ENCODE measurements at regions not wholly inside any gene's neighbourhood (a gene's known extent, or its start where the extent isn't known, plus 50 kb on each side); places are given as distances from the start of the nearest gene placed in this dataset.
A peak's percentile ranks its signal among the peaks of the same experiment; 100 is the strongest.
"Not testable (repeated sequence)": the region's sequence is repeated elsewhere in the genome, so short reads cannot be mapped to it uniquely, and the experiment has no call there.

- Histone ChIP-seq H3K9me3 (no peaks in the 10 kb centered on the region), H3K4me3 (no peak overlapping the region), H3K36me3 (no peaks in the 10 kb centered on the region), H3K27me3 (no peaks in the 10 kb centered on the region)
- no peak for DNase-seq
Measured at GRCh38 chr4:138595171-138595570, 353.0 kb upstream of the SLC7A11 start.

GRCh38 chr4:138592796-138593195 is 350.6 kb upstream of the SLC7A11 start:
- H3K4me3 ChIP-seq: no peak overlapping the region
- no peaks in the 10 kb centered on the region for H3K27me3 ChIP-seq
- no peaks in the 10 kb centered on the region for H3K9me3 ChIP-seq
- H3K36me3 ChIP-seq: no peaks in the 10 kb centered on the region
- DNase-seq: no peak

GRCh38 chr4:138591808-138592207 is 349.7 kb upstream of the SLC7A11 start:
- H3K27me3 ChIP-seq: no peaks in the 10 kb centered on the region
- H3K9me3 ChIP-seq: no peaks in the 10 kb centered on the region
- H3K36me3 ChIP-seq: no peaks in the 10 kb centered on the region
- DNase-seq: no peak
- no peak overlapping the region for H3K4me3 ChIP-seq

- Histone ChIP-seq H3K9me3 (no peaks in the 10 kb centered on the region), H3K27me3 (no peaks in the 10 kb centered on the region), H3K36me3 (no peaks in the 10 kb centered on the region), H3K4me3 (no peak overlapping the region)
- no peak for DNase-seq
Measured at GRCh38 chr4:138588501-138588900, 346.4 kb upstream of the SLC7A11 start.

DNA sequence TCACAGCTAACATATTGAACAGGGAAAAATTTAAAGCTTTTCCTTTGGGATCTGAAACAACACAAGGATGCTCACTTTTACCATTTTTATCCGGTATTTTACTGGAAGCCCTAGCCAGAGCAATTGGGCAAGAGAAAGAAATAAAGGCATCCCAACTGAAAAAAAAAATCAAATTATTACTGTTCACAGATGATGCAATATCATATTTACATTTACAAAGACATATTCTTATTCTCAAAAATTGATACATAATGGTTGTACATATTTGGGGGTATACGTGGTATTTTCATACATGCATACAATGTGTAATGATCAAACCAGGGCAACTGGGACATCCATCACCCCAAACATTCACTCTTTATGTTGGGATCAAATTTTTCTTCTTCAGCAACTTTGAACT is 337.0 kb upstream of the SLC7A11 start:
- Histone ChIP-seq H3K4me3 (no peak overlapping the region), H3K36me3 (no peaks in the 10 kb centered on the region)
- no peak for DNase-seq

DNA sequence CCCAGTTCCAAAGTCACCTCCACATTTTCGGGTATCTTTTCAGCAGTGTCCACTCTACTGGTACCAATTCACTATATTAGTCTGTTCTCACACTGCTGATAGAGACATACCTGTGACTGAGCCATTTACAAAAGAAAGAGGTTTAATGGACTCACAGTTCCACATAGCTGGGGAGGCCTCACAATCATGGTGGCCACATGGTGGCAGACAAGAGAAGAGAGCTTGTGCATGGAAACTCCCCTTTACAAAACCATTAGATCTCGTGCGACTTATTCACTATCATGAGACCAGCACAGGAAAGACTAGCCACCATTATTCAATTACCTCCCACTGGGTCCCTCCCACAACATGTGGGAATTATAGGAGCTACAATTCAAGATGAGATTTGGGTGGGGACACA is 335.7 kb upstream of the SLC7A11 start:
- H3K27me3 ChIP-seq, H3K4me3 ChIP-seq, H3K9me3 ChIP-seq, H3K36me3 ChIP-seq, DNase-seq: not testable (repeated sequence)

More for the DNA sequence above, 337.0 kb upstream of the SLC7A11 start:
- Histone ChIP-seq H3K27me3 (no peaks in the 10 kb centered on the region), H3K9me3 (no peaks in the 10 kb centered on the region)

DNA sequence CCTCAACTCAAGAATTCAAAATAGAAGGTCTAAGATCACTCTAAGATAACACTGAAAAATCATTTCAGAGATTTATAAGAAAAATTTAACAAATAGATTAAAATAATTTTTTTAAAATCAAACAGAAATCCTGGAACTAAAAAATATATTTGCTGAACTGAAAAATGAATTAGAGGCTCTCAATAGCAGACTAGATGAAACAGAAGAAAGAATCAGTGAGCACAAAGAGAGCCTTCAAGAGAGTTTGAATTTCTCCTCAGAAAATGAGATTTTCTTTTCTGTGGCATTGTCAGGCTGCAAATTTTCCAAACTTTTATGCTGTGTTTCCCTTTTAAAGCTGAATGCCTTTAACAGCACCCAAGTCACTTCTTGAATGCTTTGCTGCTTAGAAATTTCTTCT is 335.0 kb upstream of the SLC7A11 start:
- Histone ChIP-seq H3K9me3 (no peaks in the 10 kb centered on the region), H3K36me3 (no peaks in the 10 kb centered on the region), H3K4me3 (no peak overlapping the region), H3K27me3 (no peaks in the 10 kb centered on the region)
- no peak for DNase-seq

- Histone ChIP-seq H3K9me3 (no peaks in the 10 kb centered on the region), H3K27me3 (no peaks in the 10 kb centered on the region), H3K36me3 (no peaks in the 10 kb centered on the region), H3K4me3 (no peak overlapping the region)
- DNase-seq: no peak
Measured at GRCh38 chr4:138576684-138577083, 334.5 kb upstream of the SLC7A11 start.

DNA sequence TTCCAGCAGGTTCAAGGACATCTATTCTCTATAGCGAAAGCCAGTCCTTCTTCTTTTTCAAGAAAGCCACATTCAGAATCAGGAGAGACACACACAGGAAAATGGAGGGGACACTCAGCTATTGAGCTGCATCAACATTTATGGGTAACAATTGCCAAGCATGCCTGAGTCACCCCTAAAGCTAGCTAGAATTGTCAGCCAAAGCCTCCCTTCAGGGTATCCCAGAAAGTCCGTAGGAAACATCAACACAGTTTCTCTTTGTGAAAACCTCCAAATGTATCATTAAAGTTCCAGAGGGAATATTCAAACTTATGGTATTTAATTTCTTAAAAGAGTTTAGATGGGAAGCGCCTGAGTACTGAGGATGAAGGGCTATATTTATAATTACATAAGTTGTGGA is 331.1 kb upstream of the SLC7A11 start:
- no peaks in the 10 kb centered on the region for H3K27me3 ChIP-seq
- H3K36me3 ChIP-seq: no peaks in the 10 kb centered on the region
- H3K9me3 ChIP-seq: no peaks in the 10 kb centered on the region
- no peak overlapping the region for H3K4me3 ChIP-seq
- no peak for DNase-seq

GRCh38 chr4:138572007-138572406 is 329.9 kb upstream of the SLC7A11 start:
- Histone ChIP-seq H3K9me3 (no peaks in the 10 kb centered on the region), H3K27me3 (no peaks in the 10 kb centered on the region), H3K36me3 (no peaks in the 10 kb centered on the region), H3K4me3 (no peak overlapping the region)
- DNase-seq: no peak

- H3K36me3 ChIP-seq: no peaks in the 10 kb centered on the region
- H3K27me3 ChIP-seq: no peaks in the 10 kb centered on the region
- H3K4me3 ChIP-seq: no peak overlapping the region
- DNase-seq: no peak
- H3K9me3 ChIP-seq: no peaks in the 10 kb centered on the region
Measured at GRCh38 chr4:138567696-138568095, 325.5 kb upstream of the SLC7A11 start.

GRCh38 chr4:138565576-138565975 is 323.4 kb upstream of the SLC7A11 start:
- DNase-seq: no peak
- Histone ChIP-seq H3K9me3 (no peaks in the 10 kb centered on the region), H3K27me3 (no peaks in the 10 kb centered on the region), H3K36me3 (no peaks in the 10 kb centered on the region), H3K4me3 (no peak overlapping the region)

DNA sequence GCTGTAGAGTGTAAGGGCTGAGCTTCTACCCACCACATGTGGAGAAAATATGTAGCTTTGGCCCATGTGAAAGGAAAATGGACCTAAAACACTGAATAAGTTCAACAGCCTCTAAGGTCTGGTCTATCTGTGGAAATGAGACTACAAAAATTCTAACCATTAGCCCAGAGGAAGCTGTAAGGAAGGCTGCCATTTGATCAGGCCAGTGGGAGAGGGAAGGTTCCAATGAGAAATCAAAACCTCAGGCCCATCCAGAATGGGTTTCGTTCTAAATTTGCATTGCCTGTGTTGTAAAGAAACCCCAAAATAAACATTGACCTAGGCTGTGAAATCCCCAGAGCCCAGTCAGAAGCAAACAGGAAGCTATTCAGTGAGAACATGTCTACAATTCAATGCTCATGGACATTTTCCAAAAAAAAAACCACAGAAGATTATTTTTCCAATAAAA is 320.4 kb upstream of the SLC7A11 start:
- peak; percentile 20 for DNase-seq
- Histone ChIP-seq H3K4me3 (no peak overlapping the region), H3K27me3 (no peaks in the 10 kb centered on the region), H3K9me3 (no peaks in the 10 kb centered on the region), H3K36me3 (no peaks in the 10 kb centered on the region)

- Histone ChIP-seq H3K9me3 (no peaks in the 10 kb centered on the region), H3K4me3 (no peak overlapping the region), H3K27me3 (no peaks in the 10 kb centered on the region), H3K36me3 (no peaks in the 10 kb centered on the region)
- no peak for DNase-seq
Measured at GRCh38 chr4:138561906-138562305, 319.8 kb upstream of the SLC7A11 start.

- no peak overlapping the region for H3K4me3 ChIP-seq
- no peaks in the 10 kb centered on the region for H3K9me3 ChIP-seq
- no peak for DNase-seq
- no peaks in the 10 kb centered on the region for H3K27me3 ChIP-seq
- H3K36me3 ChIP-seq: no peaks in the 10 kb centered on the region
Measured at GRCh38 chr4:138561276-138561880, 319.2 kb upstream of the SLC7A11 start.

GRCh38 chr4:138560448-138560847 is 318.3 kb upstream of the SLC7A11 start:
- no peak for DNase-seq
- Histone ChIP-seq H3K27me3 (no peaks in the 10 kb centered on the region), H3K9me3 (no peaks in the 10 kb centered on the region)

DNA sequence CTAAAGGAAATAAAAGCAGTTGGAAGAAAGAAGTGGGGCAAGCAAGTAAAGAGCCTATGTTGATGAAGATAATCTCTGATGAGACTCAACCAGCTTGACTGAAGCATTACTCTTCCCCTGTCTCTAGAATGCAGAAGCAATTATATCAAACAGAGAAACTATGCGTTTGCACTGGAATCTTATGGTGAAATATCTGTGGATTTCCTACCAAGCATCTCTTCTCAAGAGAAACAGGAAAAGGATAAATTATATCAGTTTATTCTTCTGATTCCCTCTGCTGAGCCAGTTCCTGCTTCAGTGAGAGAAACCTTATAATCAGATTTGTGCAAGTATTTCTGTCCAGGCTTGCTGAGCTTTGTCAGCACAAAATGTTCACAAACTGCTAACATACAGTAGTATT is 316.7 kb upstream of the SLC7A11 start:
- Histone ChIP-seq H3K9me3 (no peaks in the 10 kb centered on the region), H3K27me3 (no peaks in the 10 kb centered on the region), H3K36me3 (no peaks in the 10 kb centered on the region), H3K4me3 (no peak overlapping the region)
- DNase-seq: no peak

More at GRCh38 chr4:138560448-138560847, 318.3 kb upstream of the SLC7A11 start:
- no peaks in the 10 kb centered on the region for H3K36me3 ChIP-seq
- no peak overlapping the region for H3K4me3 ChIP-seq

GRCh38 chr4:138555584-138555983 is 313.4 kb upstream of the SLC7A11 start:
- no peaks in the 10 kb centered on the region for H3K36me3 ChIP-seq
- H3K27me3 ChIP-seq: no peaks in the 10 kb centered on the region
- DNase-seq: no peak
- no peaks in the 10 kb centered on the region for H3K9me3 ChIP-seq
- no peak overlapping the region for H3K4me3 ChIP-seq

DNA sequence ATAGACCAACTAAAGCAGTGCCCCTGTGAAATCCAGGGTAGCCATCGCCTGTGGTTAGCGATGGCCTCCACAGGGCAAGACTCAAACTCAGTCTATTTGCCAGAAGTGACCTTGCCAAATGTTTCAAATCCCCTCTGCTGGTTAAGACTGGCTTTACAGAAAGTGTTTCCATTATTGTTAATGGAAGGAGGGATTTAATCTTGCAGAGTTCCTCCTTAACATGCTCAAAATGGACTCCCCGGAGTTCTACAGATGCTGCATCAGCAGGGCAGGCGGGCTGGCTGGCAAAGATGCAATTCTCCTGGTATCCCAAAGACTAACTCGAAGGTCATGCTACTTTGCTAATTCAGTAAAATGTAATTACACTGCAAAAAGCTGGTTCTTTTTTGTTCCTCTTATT is 313.0 kb upstream of the SLC7A11 start:
- H3K27me3 ChIP-seq: no peaks in the 10 kb centered on the region
- H3K9me3 ChIP-seq: no peaks in the 10 kb centered on the region
- H3K4me3 ChIP-seq: no peak overlapping the region
- DNase-seq: no peak
- H3K36me3 ChIP-seq: no peaks in the 10 kb centered on the region
